HG03108 (cell line): ENCODE measurements at regions not wholly inside any gene's neighbourhood (a gene's known extent, or its start where the extent isn't known, plus 50 kb on each side); places are given as distances from the start of the nearest gene placed in this dataset.
A peak's percentile ranks its signal among the peaks of the same experiment; 100 is the strongest.

Experiments
- ATAC-seq: cut with Tn5 transposase; IDR thresholded peaks from one replicate; pipeline ENCODE4 v1.9.1; 2021; ENCODE audit warnings: moderate library complexity; ENCODE audit not compliant: unreplicated experiment

DNA sequence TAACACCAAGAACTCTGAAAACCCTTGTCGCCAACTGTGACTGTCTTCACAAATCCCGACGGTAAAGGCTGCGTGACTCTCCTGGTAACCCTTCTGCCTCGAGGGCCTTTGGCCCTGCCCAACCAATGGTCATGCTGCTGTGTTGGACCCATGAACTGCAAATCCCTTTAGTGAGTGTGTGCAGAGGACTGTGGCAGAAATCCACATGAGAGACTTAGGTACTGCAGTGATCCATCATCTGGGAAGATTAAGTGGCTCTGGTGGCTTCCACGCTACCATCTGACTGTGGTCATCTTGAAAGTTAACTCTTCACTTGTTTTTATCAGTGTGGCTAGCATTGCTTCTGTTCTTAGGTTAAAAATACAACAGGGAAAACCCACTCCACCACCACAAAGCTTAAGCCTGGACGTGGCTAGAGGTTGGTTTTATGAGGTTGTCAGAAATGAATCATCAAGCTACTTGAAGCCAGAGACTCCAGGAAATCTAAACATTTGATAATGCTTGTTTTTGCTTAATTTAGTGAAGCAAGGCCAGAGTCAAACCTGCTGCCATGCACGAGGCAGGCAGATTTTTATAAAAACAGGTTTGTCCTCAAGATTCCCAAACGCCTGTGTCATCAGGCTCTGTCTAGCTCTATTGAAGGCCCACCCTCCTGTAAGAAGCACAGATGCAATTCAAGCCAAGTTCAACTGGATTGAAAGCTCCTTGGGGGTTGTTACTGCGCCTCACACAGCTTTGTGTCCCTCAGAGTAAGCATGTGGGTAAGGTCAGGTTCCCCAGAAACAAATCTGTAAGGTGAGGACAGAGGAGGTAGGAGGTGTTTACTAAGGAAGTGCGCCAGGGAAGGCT lies 52.7 kb upstream of the ERCC6L2 start:
- peak; percentile 82 for ATAC-seq

DNA sequence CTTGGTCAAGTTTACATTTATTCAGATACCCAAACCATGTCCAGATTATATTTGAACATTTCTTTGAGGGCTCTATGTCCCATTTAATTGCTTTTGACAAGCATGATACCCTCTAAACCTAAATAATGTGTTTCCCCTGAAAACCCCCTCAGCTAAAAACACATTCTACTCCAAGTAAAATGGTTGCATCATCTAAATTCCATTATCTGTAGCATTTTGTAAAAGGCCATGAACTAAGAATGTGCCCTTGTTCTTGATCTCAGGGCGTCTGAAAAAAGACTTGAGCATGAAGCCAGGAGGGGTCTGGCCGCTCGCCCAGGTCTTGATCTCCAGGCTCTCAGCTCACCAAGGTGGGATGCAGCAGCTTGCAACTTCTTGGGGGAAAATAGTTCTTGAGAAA lies 53.5 kb upstream of the ERCC6L2 start:
- no peak for ATAC-seq

DNA sequence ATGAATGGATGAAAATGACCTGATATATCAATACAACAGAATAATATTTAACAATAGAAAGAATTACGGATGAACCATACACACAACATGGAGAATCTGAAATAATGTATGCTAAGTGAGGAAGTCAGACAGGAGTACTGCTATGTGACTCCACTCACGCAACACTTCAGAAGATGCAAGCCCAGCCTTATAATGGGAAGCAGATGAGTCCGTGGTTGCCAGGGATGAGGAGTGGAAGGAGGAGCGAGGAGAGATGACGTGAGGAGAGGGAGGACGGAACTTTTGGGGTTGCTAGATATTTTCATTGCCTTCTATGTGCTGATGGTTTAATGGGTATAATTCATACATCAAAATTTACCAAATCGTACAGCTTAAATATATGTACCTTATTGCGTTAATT lies 55.4 kb upstream of the ERCC6L2 start:
- ATAC-seq = no peak

DNA sequence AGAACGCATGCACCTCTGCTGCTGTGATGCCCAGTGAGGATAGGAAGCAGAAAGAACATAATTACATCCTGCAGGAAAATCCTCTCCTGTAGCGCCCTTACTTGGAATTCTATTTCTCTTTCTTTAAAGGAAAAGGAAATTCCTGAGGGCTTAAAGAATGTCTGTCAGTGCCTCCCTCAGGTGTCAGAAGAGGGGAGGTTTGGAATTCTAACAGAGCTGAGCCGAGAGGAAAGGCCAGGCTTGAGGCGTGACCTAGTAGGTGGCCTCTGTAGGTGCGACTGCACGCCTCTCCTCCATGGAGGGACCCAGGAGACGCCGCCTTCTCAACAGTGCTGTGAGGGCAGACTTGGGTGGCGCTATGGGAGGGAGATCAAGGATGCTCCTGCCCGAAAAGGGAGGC lies 55.9 kb upstream of the ERCC6L2 start:
- ATAC-seq = no peak

- no peak for ATAC-seq
Measured at GRCh38 chr9:95817205-95817604, 58.3 kb upstream of the ERCC6L2 start.

GRCh38 chr9:95816716-95817115 lies 58.8 kb upstream of the ERCC6L2 start:
- no peak for ATAC-seq

- ATAC-seq = no peak
Measured at GRCh38 chr9:95815961-95816360, 59.5 kb upstream of the ERCC6L2 start.

GRCh38 chr9:95815133-95815532 lies 60.4 kb upstream of the ERCC6L2 start:
- no peak for ATAC-seq

GRCh38 chr9:95813923-95814322 lies 61.6 kb upstream of the ERCC6L2 start:
- no peak for ATAC-seq

GRCh38 chr9:95810814-95811213 lies 64.7 kb upstream of the ERCC6L2 start:
- no peak for ATAC-seq

DNA sequence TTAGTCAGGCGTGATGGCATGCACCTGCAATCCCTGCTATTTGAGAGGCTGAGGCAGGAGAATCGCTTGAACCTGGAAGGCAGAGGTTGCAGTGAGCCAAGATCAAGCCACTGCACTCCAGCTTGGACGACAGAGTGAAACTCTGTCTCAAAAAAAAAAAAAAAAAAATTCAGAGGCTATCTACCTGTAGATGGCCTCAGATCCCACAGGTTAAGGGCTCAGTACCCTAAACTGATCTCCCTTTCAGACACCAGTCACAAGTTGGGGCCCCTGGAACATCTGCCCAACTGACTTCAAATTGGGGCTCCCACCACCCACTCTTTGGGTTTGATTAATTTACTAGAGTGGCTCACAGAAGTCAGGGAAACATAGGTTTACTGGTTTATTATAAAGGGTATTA lies 65.4 kb upstream of the ERCC6L2 start:
- ATAC-seq = no peak

- ATAC-seq = no peak
Measured at GRCh38 chr9:95809686-95810085, 65.8 kb upstream of the ERCC6L2 start.

DNA sequence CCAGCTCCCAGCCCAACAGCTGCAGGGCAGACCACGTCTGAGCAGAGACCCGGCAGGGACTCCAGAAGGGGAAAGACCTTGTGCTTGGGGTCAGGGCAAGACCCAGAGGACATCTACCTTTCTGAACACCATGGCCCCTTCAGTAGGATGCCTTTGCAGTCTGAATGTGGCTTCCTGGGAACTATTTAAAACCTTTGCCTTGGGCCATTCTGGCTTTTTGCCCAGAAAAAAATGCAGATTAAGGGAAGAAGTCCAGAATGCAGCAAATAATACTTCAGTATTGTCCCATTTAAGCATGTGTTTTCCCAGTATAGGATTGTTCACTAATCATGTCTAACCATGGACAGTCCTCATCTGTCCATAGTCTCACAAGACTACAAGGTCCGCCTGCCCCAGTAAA lies 67.5 kb upstream of the ERCC6L2 start:
- ATAC-seq = no peak

GRCh38 chr9:95807326-95807947 lies 68.1 kb upstream of the ERCC6L2 start:
- no peak for ATAC-seq

GRCh38 chr9:95803197-95803596 lies 72.3 kb upstream of the ERCC6L2 start:
- ATAC-seq = no peak

- ATAC-seq = no peak
Measured at GRCh38 chr9:95801797-95802196, 73.7 kb upstream of the ERCC6L2 start.

DNA sequence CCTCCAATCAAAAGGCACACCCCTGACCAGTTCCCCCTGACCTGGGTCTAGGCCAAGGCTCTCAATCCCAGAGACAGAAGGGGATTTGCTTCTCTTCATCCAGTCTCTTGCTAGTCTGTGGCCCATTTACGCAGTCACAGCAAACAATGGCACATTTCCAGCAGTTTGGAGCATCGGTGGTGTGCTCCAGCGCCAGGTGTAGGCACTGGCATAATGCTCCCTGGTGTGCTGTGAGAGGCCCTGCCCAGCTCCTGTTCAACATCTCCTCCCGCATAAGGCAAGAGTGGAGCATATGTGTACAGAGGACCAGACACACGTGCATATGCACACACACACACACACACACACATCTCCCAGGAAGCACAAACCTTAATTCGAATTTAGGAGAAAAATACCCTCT lies 79.5 kb upstream of the ERCC6L2 start:
- ATAC-seq = no peak

- no peak for ATAC-seq
Measured at GRCh38 chr9:95793924-95794828, 81.3 kb upstream of the ERCC6L2 start.

DNA sequence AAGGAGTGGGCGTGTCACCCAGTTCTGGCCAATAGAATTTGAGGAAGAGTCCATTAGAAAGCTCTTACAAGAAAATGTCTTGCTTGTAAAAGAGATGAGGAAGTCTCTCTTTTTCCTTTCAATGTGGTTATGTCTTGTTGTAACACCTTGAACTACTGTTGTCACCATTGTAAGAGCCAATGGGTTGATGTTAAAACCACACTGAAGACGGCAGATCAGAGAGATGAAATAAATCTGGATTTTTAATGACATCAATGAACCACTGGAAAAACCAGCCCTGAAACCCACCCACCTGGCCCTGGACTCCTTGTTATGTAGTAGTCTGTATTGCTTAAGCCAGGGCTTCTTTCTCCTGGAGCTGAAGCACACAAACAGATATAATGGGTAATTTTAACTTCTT lies 83.8 kb upstream of the ERCC6L2 start:
- no peak for ATAC-seq

DNA sequence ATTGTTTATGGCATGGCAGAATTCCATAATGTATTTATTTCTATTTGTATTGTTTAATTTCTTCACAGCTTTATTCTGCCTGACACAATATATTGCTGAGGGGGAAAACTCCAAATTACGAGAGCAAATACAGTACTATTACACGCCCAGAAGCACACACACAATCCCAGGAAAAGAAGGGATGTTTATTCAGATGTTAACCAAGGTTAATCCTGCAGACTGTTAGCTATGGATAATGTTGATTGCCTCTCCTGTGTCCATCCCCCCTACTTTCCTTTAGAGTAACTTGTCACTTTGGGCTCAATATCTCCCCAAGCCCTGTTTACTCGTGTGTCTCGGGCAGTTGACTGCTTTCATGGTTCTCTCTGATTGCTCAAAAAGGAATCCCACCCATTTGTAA lies 84.2 kb upstream of the ERCC6L2 start:
- no peak for ATAC-seq

DNA sequence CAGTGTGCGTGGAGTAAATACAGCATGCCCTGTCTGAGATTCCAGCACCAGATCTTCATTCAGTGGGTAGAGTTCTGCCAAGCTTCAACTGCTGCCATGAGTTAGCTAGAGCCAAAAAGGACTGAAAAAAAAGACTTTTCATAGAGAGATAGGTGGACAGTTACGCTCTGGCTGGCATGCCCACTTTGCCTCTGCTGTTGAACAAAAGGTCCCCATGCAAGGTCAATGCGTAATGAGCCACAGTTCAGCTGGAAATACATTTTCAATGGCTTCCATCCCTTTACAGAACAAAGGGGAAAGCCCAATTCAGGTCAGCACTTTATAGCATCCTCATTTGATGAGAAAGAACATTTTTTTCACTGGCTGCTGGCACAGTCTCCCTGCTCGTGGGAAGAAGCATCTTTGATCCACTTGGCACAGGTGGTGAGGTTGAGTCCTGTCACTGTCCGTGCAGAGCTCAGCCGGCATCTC lies 86.9 kb upstream of the ERCC6L2 start:
- no peak for ATAC-seq
